Activated T-helper 1 cell treated with anti-CD3 and anti-CD28 coated beads, Interleukin-12 subunit alpha, Interleukin-12 subunit beta, Interleukin-2, Interleukin-4 antibody, amounts not matched to agents 30 ng/mL and 10 ng/mL and 1 ng/mL, durations not matched to agents 14 hours and 24 hours and 36 hours (primary cell): ENCODE measurements at regions not wholly inside any gene's neighbourhood (a gene's known extent, or its start where the extent isn't known, plus 50 kb on each side); places are given as distances from the start of the nearest gene placed in this dataset.

Experiments
- DNase-seq: peaks from one replicate; pipeline ENCODE4 v3.0.0; 2021; ENCODE audit warnings: low spot score
- H3K27ac Mint-ChIP-seq: one replicate; pipeline ENCODE4 v1.8.0; 2021; ENCODE audit warnings: mild to moderate bottlenecking, mixed read lengths
- H3K27me3 Mint-ChIP-seq: one replicate; pipeline ENCODE4 v1.8.0; 2022; ENCODE audit warnings: mild to moderate bottlenecking, moderate library complexity, mixed read lengths; ENCODE audit not compliant: insufficient read depth
- H3K36me3 Mint-ChIP-seq: one replicate; pipeline ENCODE4 v1.8.0; 2021; ENCODE audit warnings: low read depth, mixed read lengths
- H3K4me1 Mint-ChIP-seq: one replicate; pipeline ENCODE4 v1.8.0; 2021; ENCODE audit warnings: low read depth, mixed read lengths
- H3K4me3 Mint-ChIP-seq: one replicate; pipeline ENCODE4 v1.8.0; 2021; ENCODE audit warnings: mild to moderate bottlenecking, moderate library complexity, mixed read lengths
- H3K9me3 Mint-ChIP-seq: one replicate; pipeline ENCODE4 v1.8.0; 2021; ENCODE audit warnings: mixed read lengths
- intact Hi-C: fragments of 100-400 bp; cut with micrococcal nuclease; formaldehyde crosslinking; loops from one replicate; pipeline ENCODE4 v1.15.1; 2024

GRCh38 chr13:21797736-21798135 is 126.9 kb downstream of the FGF9 start:
- Mint-ChIP-seq H3K36me3 (no peaks in the 10 kb centered on the region), H3K4me3 (no peak overlapping the region), H3K4me1 (no peaks in the 10 kb centered on the region), H3K27me3 (no peaks in the 10 kb centered on the region), H3K27ac (no peak overlapping the region), H3K9me3 (no peaks in the 10 kb centered on the region)
- intact Hi-C loops: no loop called here
- DNase-seq: no peak

GRCh38 chr13:21798181-21798580 is 127.3 kb downstream of the FGF9 start:
- intact Hi-C loops: no loop called here
- no peaks in the 10 kb centered on the region for H3K36me3 Mint-ChIP-seq
- DNase-seq: no peak
- H3K4me3 Mint-ChIP-seq: no peak overlapping the region
- no peaks in the 10 kb centered on the region for H3K9me3 Mint-ChIP-seq
- no peak overlapping the region for H3K27ac Mint-ChIP-seq
- H3K4me1 Mint-ChIP-seq: no peaks in the 10 kb centered on the region
- no peaks in the 10 kb centered on the region for H3K27me3 Mint-ChIP-seq

GRCh38 chr13:21799671-21800070 is 128.8 kb downstream of the FGF9 start:
- intact Hi-C loops: no loop called here
- DNase-seq: no peak
- H3K36me3 Mint-ChIP-seq: no peaks in the 10 kb centered on the region
- H3K4me1 Mint-ChIP-seq: no peaks in the 10 kb centered on the region
- H3K4me3 Mint-ChIP-seq: no peak overlapping the region
- H3K9me3 Mint-ChIP-seq: no peaks in the 10 kb centered on the region
- no peaks in the 10 kb centered on the region for H3K27me3 Mint-ChIP-seq
- no peak overlapping the region for H3K27ac Mint-ChIP-seq

- Mint-ChIP-seq H3K36me3 (no peaks in the 10 kb centered on the region), H3K9me3 (no peaks in the 10 kb centered on the region), H3K4me1 (no peaks in the 10 kb centered on the region), H3K4me3 (no peak overlapping the region), H3K27ac (no peak overlapping the region), H3K27me3 (no peaks in the 10 kb centered on the region)
- DNase-seq: no peak
- intact Hi-C loops: no loop called here
These were observed 130.2 kb downstream of the FGF9 start for GRCh38 chr13:21800837-21801616.

- H3K4me1 Mint-ChIP-seq: no peaks in the 10 kb centered on the region
- no peaks in the 10 kb centered on the region for H3K36me3 Mint-ChIP-seq
- H3K27me3 Mint-ChIP-seq: no peaks in the 10 kb centered on the region
- no peak overlapping the region for H3K4me3 Mint-ChIP-seq
- intact Hi-C loops: no loop called here
- no peaks in the 10 kb centered on the region for H3K9me3 Mint-ChIP-seq
- no peak overlapping the region for H3K27ac Mint-ChIP-seq
- no peak for DNase-seq
These were observed 134.9 kb downstream of the FGF9 start for GRCh38 chr13:21805733-21806132.

GRCh38 chr13:21812192-21812626 is 141.3 kb downstream of the FGF9 start:
- Mint-ChIP-seq H3K27me3 (no peaks in the 10 kb centered on the region), H3K9me3 (no peaks in the 10 kb centered on the region)
- intact Hi-C loops: no loop called here

GRCh38 chr13:21813110-21813509 is 142.2 kb downstream of the FGF9 start:
- no peak overlapping the region for H3K27ac Mint-ChIP-seq
- no peak for DNase-seq
- H3K9me3 Mint-ChIP-seq: no peaks in the 10 kb centered on the region
- H3K4me3 Mint-ChIP-seq: no peak overlapping the region
- no peaks in the 10 kb centered on the region for H3K27me3 Mint-ChIP-seq
- intact Hi-C loops: no loop called here
- no peaks in the 10 kb centered on the region for H3K36me3 Mint-ChIP-seq
- H3K4me1 Mint-ChIP-seq: no peaks in the 10 kb centered on the region

More at GRCh38 chr13:21812192-21812626, 141.3 kb downstream of the FGF9 start:
- no peak for DNase-seq
- no peak overlapping the region for H3K4me3 Mint-ChIP-seq
- no peaks in the 10 kb centered on the region for H3K4me1 Mint-ChIP-seq
- H3K27ac Mint-ChIP-seq: no peak overlapping the region
- H3K36me3 Mint-ChIP-seq: no peaks in the 10 kb centered on the region

GRCh38 chr13:21813844-21814243 is 143.0 kb downstream of the FGF9 start:
- no peaks in the 10 kb centered on the region for H3K9me3 Mint-ChIP-seq
- no peak overlapping the region for H3K27ac Mint-ChIP-seq
- DNase-seq: no peak
- H3K4me1 Mint-ChIP-seq: no peaks in the 10 kb centered on the region
- no peak overlapping the region for H3K4me3 Mint-ChIP-seq
- H3K36me3 Mint-ChIP-seq: no peaks in the 10 kb centered on the region
- no peaks in the 10 kb centered on the region for H3K27me3 Mint-ChIP-seq
- intact Hi-C loops: no loop called here

GRCh38 chr13:21814604-21815003 is 143.7 kb downstream of the FGF9 start:
- intact Hi-C loops: no loop called here
- H3K4me3 Mint-ChIP-seq: no peak overlapping the region
- H3K27me3 Mint-ChIP-seq: no peaks in the 10 kb centered on the region
- no peak overlapping the region for H3K27ac Mint-ChIP-seq
- no peak for DNase-seq
- no peaks in the 10 kb centered on the region for H3K36me3 Mint-ChIP-seq
- H3K9me3 Mint-ChIP-seq: no peaks in the 10 kb centered on the region
- no peaks in the 10 kb centered on the region for H3K4me1 Mint-ChIP-seq

- intact Hi-C loops: no loop called here
- Mint-ChIP-seq H3K4me3 (no peak overlapping the region), H3K27me3 (no peaks in the 10 kb centered on the region), H3K9me3 (no peaks in the 10 kb centered on the region), H3K27ac (no peak overlapping the region), H3K4me1 (no peaks in the 10 kb centered on the region), H3K36me3 (no peaks in the 10 kb centered on the region)
- DNase-seq: no peak
These were observed 147.0 kb downstream of the FGF9 start for GRCh38 chr13:21817878-21818277.

- H3K4me3 Mint-ChIP-seq: no peak overlapping the region
- intact Hi-C loops: no loop called here
- H3K9me3 Mint-ChIP-seq: no peaks in the 10 kb centered on the region
- no peak overlapping the region for H3K27ac Mint-ChIP-seq
- DNase-seq: no peak
- H3K4me1 Mint-ChIP-seq: no peaks in the 10 kb centered on the region
- no peaks in the 10 kb centered on the region for H3K27me3 Mint-ChIP-seq
- H3K36me3 Mint-ChIP-seq: no peaks in the 10 kb centered on the region
These were observed 151.2 kb downstream of the FGF9 start for GRCh38 chr13:21822029-21822428.

GRCh38 chr13:21823416-21823815 is 152.5 kb downstream of the FGF9 start:
- H3K27me3 Mint-ChIP-seq: no peaks in the 10 kb centered on the region
- H3K4me3 Mint-ChIP-seq: no peak overlapping the region
- H3K9me3 Mint-ChIP-seq: no peaks in the 10 kb centered on the region
- intact Hi-C loops: no loop called here
- no peak overlapping the region for H3K27ac Mint-ChIP-seq
- no peak for DNase-seq
- H3K36me3 Mint-ChIP-seq: no peaks in the 10 kb centered on the region
- H3K4me1 Mint-ChIP-seq: no peaks in the 10 kb centered on the region

GRCh38 chr13:21823949-21824348 is 153.1 kb downstream of the FGF9 start:
- intact Hi-C loops: no loop called here
- H3K4me1 Mint-ChIP-seq: no peaks in the 10 kb centered on the region
- H3K36me3 Mint-ChIP-seq: no peaks in the 10 kb centered on the region
- DNase-seq: no peak
- no peaks in the 10 kb centered on the region for H3K9me3 Mint-ChIP-seq
- H3K27ac Mint-ChIP-seq: no peak overlapping the region
- no peaks in the 10 kb centered on the region for H3K27me3 Mint-ChIP-seq
- no peak overlapping the region for H3K4me3 Mint-ChIP-seq

GRCh38 chr13:21825186-21825585 is 154.3 kb downstream of the FGF9 start:
- no peaks in the 10 kb centered on the region for H3K27me3 Mint-ChIP-seq
- intact Hi-C loops: no loop called here
- H3K9me3 Mint-ChIP-seq: no peaks in the 10 kb centered on the region
- H3K4me3 Mint-ChIP-seq: no peak overlapping the region
- H3K4me1 Mint-ChIP-seq: no peaks in the 10 kb centered on the region
- H3K27ac Mint-ChIP-seq: no peak overlapping the region
- no peak for DNase-seq
- no peaks in the 10 kb centered on the region for H3K36me3 Mint-ChIP-seq
